ENCODE measurements at regions not wholly inside any gene's neighbourhood (a gene's known extent, or its start where the extent isn't known, plus 50 kb on each side); places are given as distances from the start of the nearest gene placed in this dataset.
"Not testable (repeated sequence)": the region's sequence is repeated elsewhere in the genome, so short reads cannot be mapped to it uniquely, and the experiment has no call there.

DNA sequence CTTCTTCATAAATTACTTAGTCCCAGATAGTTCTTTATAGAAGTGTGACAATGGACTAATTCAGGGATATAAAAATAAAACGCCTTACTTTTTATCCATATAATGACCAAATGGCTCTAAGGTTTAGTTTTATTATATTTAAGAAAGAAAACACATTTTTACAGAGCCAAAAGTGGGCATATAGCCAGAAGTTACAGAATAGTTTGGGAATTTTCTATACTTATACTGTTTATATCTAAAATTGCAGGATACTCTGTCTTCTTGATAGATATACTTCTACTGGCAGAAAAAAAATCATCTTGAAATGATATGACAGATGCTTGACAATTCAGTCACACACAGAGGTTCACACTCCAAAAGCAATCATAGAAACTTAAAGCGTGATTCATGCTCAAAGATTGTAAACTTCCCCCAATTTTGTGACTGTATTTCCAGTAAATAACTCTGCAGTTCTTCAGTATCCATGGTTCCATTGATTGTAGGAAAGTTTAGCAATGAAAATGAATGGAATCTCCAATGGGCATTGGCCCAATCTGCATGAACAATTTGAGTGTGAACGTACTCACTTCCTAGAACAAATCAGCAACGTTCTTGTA, 307.8 kb downstream of the NOVA1 start:
- Histone ChIP-seq H3K79me2 (no peaks in the 10 kb centered on the region), H3K27ac (no peak overlapping the region), H3K4me3 (ENCODE audit: low read depth, low read length) (no peak overlapping the region), H3K9me3 (ENCODE audit: control insufficient read depth, low read length) (no peaks in the 10 kb centered on the region), H3K9ac (no peak overlapping the region), H3K27me3 (ENCODE audit: control insufficient read depth, insufficient read depth, low read length) (no peaks in the 10 kb centered on the region), H3K36me3 (ENCODE audit: control insufficient read depth, insufficient read depth, low read length) (no peaks in the 10 kb centered on the region), H3K4me2 (ENCODE audit: low read length) (no peak overlapping the region), H2AFZ (no peak overlapping the region), H3K4me1 (no peaks in the 10 kb centered on the region)
- TF ChIP-seq, protein P1, sequence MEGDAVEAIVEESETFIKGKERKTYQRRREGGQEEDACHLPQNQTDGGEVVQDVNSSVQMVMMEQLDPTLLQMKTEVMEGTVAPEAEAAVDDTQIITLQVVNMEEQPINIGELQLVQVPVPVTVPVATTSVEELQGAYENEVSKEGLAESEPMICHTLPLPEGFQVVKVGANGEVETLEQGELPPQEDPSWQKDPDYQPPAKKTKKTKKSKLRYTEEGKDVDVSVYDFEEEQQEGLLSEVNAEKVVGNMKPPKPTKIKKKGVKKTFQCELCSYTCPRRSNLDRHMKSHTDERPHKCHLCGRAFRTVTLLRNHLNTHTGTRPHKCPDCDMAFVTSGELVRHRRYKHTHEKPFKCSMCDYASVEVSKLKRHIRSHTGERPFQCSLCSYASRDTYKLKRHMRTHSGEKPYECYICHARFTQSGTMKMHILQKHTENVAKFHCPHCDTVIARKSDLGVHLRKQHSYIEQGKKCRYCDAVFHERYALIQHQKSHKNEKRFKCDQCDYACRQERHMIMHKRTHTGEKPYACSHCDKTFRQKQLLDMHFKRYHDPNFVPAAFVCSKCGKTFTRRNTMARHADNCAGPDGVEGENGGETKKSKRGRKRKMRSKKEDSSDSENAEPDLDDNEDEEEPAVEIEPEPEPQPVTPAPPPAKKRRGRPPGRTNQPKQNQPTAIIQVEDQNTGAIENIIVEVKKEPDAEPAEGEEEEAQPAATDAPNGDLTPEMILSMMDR (IDR thresholded peaks at IDR 0.05) = no peak

DNA sequence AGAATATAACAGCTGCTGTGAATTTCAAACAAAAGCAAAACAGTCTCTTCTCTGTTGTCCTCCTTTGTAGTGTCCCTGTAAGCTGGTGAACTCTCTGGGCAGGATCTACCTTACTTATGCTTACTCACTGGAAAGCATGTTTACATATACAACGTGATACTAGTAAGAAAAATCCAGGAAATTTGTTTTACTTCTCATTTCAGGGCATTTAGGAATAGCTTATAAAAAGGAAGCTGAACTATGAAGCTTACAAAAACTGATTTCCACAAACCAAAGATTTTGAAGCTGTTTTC, 311.0 kb downstream of the NOVA1 start:
- Histone ChIP-seq H3K79me2 (no peaks in the 10 kb centered on the region), H3K36me3 (ENCODE audit: control insufficient read depth, insufficient read depth, low read length) (no peaks in the 10 kb centered on the region), H2AFZ (no peak overlapping the region), H3K4me2 (ENCODE audit: low read length) (no peak overlapping the region), H3K9me3 (ENCODE audit: control insufficient read depth, low read length) (no peaks in the 10 kb centered on the region), H3K4me3 (ENCODE audit: low read depth, low read length) (no peak overlapping the region), H3K27me3 (ENCODE audit: control insufficient read depth, insufficient read depth, low read length) (no peaks in the 10 kb centered on the region), H3K27ac (no peak overlapping the region), H3K4me1 (no peaks in the 10 kb centered on the region), H3K9ac (no peak overlapping the region)
- TF ChIP-seq, protein P1 (IDR thresholded peaks at IDR 0.05) = no peak

DNA sequence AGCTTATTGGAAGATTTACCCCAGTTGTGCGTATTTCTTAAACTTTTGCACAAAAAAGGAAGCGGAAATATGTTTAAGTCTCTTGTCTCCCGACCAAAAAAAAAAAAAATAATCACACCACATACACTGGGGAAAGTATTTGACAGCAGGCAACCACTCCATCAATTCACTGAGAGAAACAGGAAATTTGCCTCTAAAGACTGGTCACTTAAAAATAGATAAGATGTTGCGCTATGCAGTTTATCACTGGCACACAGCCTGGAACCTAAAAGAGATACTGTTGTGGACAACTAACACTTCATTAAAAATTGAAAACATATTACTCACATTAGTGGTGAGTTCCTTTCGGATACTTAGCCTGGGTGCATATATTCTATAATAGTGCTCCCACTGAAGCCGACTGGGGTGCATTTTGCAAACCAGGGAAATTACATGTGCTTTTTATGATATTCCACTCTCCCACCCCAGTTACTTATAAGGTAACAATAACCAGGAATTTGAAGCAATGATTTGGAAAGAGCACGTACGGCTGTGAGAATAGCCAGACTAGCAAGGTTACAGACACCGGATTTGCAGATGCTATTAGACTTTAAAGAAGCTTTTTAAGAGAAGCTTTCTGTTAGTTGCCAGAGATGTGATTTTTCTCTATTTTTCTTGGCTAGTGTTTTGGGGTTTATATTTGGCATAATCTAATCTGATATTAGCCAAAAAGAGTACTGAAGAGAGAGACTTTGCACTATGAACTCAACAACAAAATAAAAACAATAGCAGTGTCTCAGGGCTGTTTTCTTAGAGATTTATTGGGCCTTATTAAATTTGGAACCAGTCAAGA, 311.5 kb downstream of the NOVA1 start:
- no peak overlapping the region for H3K9ac ChIP-seq
- H3K4me2 ChIP-seq (ENCODE audit: low read length) = no peak overlapping the region
- no peak overlapping the region for H3K4me3 ChIP-seq (ENCODE audit: low read depth, low read length)
- no peaks in the 10 kb centered on the region for H3K4me1 ChIP-seq
- no peaks in the 10 kb centered on the region for H3K27me3 ChIP-seq (ENCODE audit: control insufficient read depth, insufficient read depth, low read length)
- no peaks in the 10 kb centered on the region for H3K9me3 ChIP-seq (ENCODE audit: control insufficient read depth, low read length)
- no peak overlapping the region for H3K27ac ChIP-seq
- H2AFZ ChIP-seq = no peak overlapping the region
- TF ChIP-seq, protein P1 (IDR thresholded peaks at IDR 0.05) = no peak
- H3K79me2 ChIP-seq = no peaks in the 10 kb centered on the region
- no peaks in the 10 kb centered on the region for H3K36me3 ChIP-seq (ENCODE audit: control insufficient read depth, insufficient read depth, low read length)

DNA sequence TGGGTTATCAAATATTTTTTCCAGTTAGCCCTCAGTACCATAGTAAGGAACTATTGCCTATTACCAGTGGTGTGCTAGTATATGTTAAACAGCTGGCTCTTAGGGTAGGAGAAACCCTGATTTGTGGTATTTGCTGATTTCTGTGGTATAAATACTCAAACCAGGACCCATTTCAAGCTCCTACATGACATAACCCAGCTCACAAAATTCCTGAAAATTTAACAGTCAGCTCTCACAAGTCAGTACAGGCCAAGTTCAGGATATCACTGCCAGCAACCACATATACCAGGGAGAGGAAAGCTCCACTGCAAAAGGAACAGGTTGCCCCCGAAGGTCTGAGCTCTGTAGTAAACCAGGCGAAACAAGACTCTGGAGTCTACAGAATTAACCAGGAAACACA, 315.3 kb downstream of the NOVA1 start:
- no peaks in the 10 kb centered on the region for H3K27me3 ChIP-seq (ENCODE audit: control insufficient read depth, insufficient read depth, low read length)
- TF ChIP-seq, protein P1 (IDR thresholded peaks at IDR 0.05) = no peak
- no peak overlapping the region for H3K27ac ChIP-seq
- H3K36me3 ChIP-seq (ENCODE audit: control insufficient read depth, insufficient read depth, low read length) = no peaks in the 10 kb centered on the region
- H3K4me2 ChIP-seq (ENCODE audit: low read length) = no peak overlapping the region
- H3K79me2 ChIP-seq = no peaks in the 10 kb centered on the region
- no peaks in the 10 kb centered on the region for H3K4me1 ChIP-seq
- no peak overlapping the region for H3K9ac ChIP-seq
- H2AFZ ChIP-seq = no peak overlapping the region
- no peak overlapping the region for H3K4me3 ChIP-seq (ENCODE audit: low read depth, low read length)
- no peaks in the 10 kb centered on the region for H3K9me3 ChIP-seq (ENCODE audit: control insufficient read depth, low read length)

DNA sequence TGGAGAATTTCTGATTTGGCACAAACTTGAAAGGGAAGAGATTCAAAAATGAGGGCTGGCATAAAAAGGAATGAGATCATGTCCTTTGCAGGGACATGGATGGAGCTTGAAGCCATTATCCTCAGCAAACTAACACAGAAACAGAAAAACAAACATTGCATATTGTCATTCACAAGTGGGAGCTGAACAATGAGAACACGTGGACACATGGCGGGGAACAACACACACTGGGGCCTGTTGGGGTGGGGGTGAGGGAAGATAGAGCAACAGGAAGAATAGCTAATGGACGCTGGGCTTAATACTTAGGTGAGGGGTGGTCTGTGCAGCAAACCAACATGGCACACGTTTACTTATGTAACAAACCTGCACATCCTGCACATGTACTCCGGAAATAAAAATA, 315.8 kb downstream of the NOVA1 start:
- H3K4me2 ChIP-seq (ENCODE audit: low read length); H3K36me3 ChIP-seq (ENCODE audit: control insufficient read depth, insufficient read depth, low read length); H3K4me3 ChIP-seq (ENCODE audit: low read depth, low read length); H3K79me2 ChIP-seq; H3K4me1 ChIP-seq; H2AFZ ChIP-seq; H3K27me3 ChIP-seq (ENCODE audit: control insufficient read depth, insufficient read depth, low read length); H3K27ac ChIP-seq; H3K9ac ChIP-seq; H3K9me3 ChIP-seq (ENCODE audit: control insufficient read depth, low read length): not testable (repeated sequence)
